Upper lobe of left lung (tissue), 6 donors: ENCODE measurements at regions not wholly inside any gene's neighbourhood (a gene's known extent, or its start where the extent isn't known, plus 50 kb on each side); places are given as distances from the start of the nearest gene placed in this dataset.

Experiments used
- ATAC-seq, 2 donors: fragments of 200-7000 bp; cut with Tn5 transposase; one replicate each; pipeline ENCODE4 v1.9.1; 2022; ENCODE audit warnings: mild to moderate bottlenecking in 2 of 2, moderate library complexity in 2 of 2; ENCODE audit not compliant: low FRiP score in 2 of 2
- DNase-seq, 2 donors: peaks; one replicate each; pipeline ENCODE4 v3.0.0-alpha.2; 2019 to 2020
- H3K27ac ChIP-seq, 4 donors: fragments of 200-600 bp; sonication (generic); one replicate each; pipeline ENCODE4 v1.5.1; 2016 to 2019
- H3K27me3 ChIP-seq, 4 donors: fragments of 200-600 bp; sonication (generic); one replicate each; pipeline ENCODE4 v1.5.1; 2017 to 2019
- H3K36me3 ChIP-seq, 4 donors: fragments of 200-600 bp; sonication (generic); one replicate each; pipeline ENCODE4 v1.5.1; 2016 to 2019
- H3K4me1 ChIP-seq, 4 donors: fragments of 200-600 bp; sonication (generic); one replicate each; pipeline ENCODE4 v1.5.1; 2018 to 2019
- H3K4me3 ChIP-seq, 4 donors: fragments of 200-600 bp; sonication (generic); one replicate each; pipeline ENCODE4 v1.5.1; 2017 to 2019; ENCODE audit warnings: mild to moderate bottlenecking in 2 of 4, moderate library complexity in 1 of 4
- H3K9me3 ChIP-seq, 4 donors: fragments of 200-600 bp; sonication (generic); one replicate each; pipeline ENCODE4 v1.5.1; 2018 to 2019
- EP300 ChIP-seq, 4 donors: sonication (generic); formaldehyde crosslinking; IDR thresholded peaks; one replicate each; pipeline ENCODE4 v1.5.1; 2017; ENCODE audit warnings: antibody characterized with exemption in 4 of 4, control low read depth in 2 of 4
- POLR2A ChIP-seq, 4 donors: fragments of 450-650 bp; IDR thresholded peaks; one replicate each; pipeline ENCODE4 v1.5.1; 2016 to 2017; ENCODE audit warnings: antibody characterized with exemption in 4 of 4, mild to moderate bottlenecking in 2 of 4
- POLR2AphosphoS5 ChIP-seq, 2 donors: sonication (generic); formaldehyde crosslinking; IDR thresholded peaks; one replicate each; pipeline ENCODE4 v1.5.1; 2017; ENCODE audit warnings: antibody characterized with exemption in 2 of 2
- WGBS, 2 donors: methylation state at CpG; one replicate each; pipeline ENCODE4 v1.1.5; 2017 to 2018; 5-methylcytosine and 5-hydroxymethylcytosine counted together
- TF ChIP-seq, protein P1 (sequence below), 6 experiments: fragments of 450-650 bp in 4 of 6; fragments of 200-600 bp in 2 of 6; sonication (generic) in 2 of 6; IDR thresholded peaks; one replicate each; pipeline ENCODE4 v1.5.1; 2016 to 2019; ENCODE audit warnings: antibody characterized with exemption in 6 of 6
- donor health status: DM: no; HTN: no; CAD: no; lungs with moderate emphysema.
- donor health status: DM: no; HTN: yes; CAD: no; lungs with severe emphysema.

DNA sequence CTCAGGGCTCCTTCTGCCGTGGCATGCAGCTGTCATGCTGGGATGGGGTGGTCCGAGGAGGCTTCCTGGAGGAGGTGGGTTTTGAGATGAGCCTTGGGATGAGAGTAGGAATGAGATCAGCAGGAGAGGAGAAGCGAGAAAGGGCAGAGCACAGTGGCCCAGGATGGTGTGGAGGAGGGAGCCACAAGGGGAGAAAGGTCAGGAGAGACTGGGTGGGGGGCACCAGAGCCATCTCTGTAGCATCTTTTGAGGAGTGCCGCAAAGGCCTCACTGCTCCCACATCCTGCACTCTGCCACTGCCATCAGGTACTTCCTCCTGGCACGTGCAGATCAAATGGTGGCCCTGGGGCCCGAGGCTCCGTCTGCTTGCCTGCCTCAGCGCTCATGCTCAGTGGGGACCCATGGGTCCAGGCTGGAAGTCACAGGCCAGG lies 150.2 kb downstream of the MACROH2A1 start:
- DNase-seq: peak in 1 of 2 donors; percentile 30
- no peak overlapping the region for H3K27ac ChIP-seq
- no peaks in the 10 kb centered on the region for H3K36me3 ChIP-seq
- 65 to 86% methylated on average over 4 to 8 of the region's 8 CpGs for WGBS, 2 donors
- no peaks in the 10 kb centered on the region for H3K27me3 ChIP-seq
- ATAC-seq: no peak
- H3K4me1 ChIP-seq: peaks cover 0 to 14% (median 13%) of the 10 kb centered on the region in 4 donors
- H3K4me3 ChIP-seq: no peak overlapping the region
- no peaks in the 10 kb centered on the region for H3K9me3 ChIP-seq
- TF ChIP-seq, protein P1, sequence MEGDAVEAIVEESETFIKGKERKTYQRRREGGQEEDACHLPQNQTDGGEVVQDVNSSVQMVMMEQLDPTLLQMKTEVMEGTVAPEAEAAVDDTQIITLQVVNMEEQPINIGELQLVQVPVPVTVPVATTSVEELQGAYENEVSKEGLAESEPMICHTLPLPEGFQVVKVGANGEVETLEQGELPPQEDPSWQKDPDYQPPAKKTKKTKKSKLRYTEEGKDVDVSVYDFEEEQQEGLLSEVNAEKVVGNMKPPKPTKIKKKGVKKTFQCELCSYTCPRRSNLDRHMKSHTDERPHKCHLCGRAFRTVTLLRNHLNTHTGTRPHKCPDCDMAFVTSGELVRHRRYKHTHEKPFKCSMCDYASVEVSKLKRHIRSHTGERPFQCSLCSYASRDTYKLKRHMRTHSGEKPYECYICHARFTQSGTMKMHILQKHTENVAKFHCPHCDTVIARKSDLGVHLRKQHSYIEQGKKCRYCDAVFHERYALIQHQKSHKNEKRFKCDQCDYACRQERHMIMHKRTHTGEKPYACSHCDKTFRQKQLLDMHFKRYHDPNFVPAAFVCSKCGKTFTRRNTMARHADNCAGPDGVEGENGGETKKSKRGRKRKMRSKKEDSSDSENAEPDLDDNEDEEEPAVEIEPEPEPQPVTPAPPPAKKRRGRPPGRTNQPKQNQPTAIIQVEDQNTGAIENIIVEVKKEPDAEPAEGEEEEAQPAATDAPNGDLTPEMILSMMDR (IDR thresholded peaks at IDR 0.05): no peak
- no peak for TF ChIP-seq POLR2A (IDR thresholded peaks at IDR 0.05)
- TF ChIP-seq EP300 (IDR thresholded peaks at IDR 0.05): no peak
- no peak for TF ChIP-seq POLR2AphosphoS5 (IDR thresholded peaks at IDR 0.05)

DNA sequence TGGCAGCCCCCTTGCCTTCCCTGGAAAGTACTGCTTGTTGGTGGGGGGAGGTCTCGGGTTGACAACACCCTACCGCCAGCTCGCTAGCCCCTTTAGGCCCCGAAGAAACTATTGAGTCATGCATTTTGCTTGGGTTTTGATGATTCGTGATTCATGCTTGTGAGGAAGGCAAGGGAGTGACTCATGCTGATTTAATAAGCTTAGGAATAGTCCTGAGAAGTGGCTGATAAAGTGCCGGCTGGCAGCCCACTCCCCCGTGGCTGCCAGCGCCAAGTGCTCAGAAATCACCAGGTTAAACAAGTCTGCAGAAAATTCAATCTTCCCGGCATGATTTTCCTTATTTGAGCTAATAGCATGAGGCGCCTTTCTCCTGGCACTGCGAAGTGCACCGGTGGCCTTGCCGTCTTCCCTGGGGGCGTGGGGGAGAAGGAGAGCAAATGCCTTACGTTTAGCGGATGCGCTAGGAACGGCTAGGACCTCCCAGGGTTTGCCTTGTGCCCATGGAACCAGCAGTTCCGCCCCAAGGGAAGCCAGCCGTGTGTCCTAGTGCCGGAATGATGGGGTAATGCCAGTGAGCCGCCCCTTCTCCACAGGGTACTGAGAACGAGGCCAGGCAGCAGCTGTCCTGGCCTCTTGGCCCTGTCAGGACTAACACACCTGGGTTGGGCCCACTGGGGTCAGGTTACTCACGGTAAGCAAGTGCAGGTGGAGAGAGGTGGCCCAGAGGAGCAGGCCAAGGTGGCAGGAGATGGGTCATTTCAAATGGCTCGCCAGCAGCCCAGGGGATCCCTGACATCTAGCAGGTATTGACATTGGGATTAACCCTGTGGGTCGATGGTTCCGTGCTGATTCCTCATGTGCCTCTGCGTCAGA lies 151.9 kb downstream of the MACROH2A1 start:
- H3K4me3 ChIP-seq: no peak overlapping the region
- ATAC-seq (peak; percentile 19 to 80), DNase-seq (peak; percentile 34 to 65)
- TF ChIP-seq POLR2A (IDR thresholded peaks at IDR 0.05) (no peak), POLR2AphosphoS5 (IDR thresholded peaks at IDR 0.05) (no peak), EP300 (IDR thresholded peaks at IDR 0.05) (no peak)
- TF ChIP-seq, protein P1 (IDR thresholded peaks at IDR 0.05): no peak
- peaks cover 2 to 19% (median 14%) of the 10 kb centered on the region in 4 donors for H3K4me1 ChIP-seq
- WGBS, 2 donors: 62 to 69% methylated on average over 21 to 28 of the region's 28 CpGs
- no peak overlapping the region for H3K27ac ChIP-seq
- H3K9me3 ChIP-seq: no peaks in the 10 kb centered on the region
- H3K36me3 ChIP-seq: no peaks in the 10 kb centered on the region
- no peaks in the 10 kb centered on the region for H3K27me3 ChIP-seq

DNA sequence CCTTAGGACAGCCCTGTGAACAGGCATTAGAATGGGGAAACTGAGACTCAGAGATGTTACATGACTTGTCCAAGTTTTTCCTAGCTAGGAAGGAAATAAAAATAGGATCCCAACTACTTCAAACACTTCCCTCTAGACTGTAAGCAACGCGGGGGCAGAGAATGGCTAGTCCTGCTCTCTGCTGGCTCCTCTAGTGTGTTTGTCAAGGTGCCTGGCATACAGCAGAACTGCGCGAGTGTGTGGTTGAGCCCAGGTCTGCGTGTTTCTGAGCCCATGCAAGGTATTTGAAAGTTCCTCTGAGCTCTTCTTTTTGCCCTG lies 152.5 kb downstream of the MACROH2A1 start:
- WGBS, 2 donors: 55 to 74% methylated on average over 3 to 5 of the region's 5 CpGs
- DNase-seq (no peak), ATAC-seq (peak; percentile 1)
- Histone ChIP-seq H3K4me3 (no peak overlapping the region), H3K4me1 (peaks cover 7 to 25% (median 18%) of the 10 kb centered on the region in 4 donors), H3K9me3 (no peaks in the 10 kb centered on the region), H3K27me3 (no peaks in the 10 kb centered on the region), H3K27ac (no peak overlapping the region), H3K36me3 (no peaks in the 10 kb centered on the region)
- TF ChIP-seq, protein P1 (IDR thresholded peaks at IDR 0.05): no peak
- TF ChIP-seq EP300 (IDR thresholded peaks at IDR 0.05) (no peak), POLR2AphosphoS5 (IDR thresholded peaks at IDR 0.05) (no peak), POLR2A (IDR thresholded peaks at IDR 0.05) (no peak)

DNA sequence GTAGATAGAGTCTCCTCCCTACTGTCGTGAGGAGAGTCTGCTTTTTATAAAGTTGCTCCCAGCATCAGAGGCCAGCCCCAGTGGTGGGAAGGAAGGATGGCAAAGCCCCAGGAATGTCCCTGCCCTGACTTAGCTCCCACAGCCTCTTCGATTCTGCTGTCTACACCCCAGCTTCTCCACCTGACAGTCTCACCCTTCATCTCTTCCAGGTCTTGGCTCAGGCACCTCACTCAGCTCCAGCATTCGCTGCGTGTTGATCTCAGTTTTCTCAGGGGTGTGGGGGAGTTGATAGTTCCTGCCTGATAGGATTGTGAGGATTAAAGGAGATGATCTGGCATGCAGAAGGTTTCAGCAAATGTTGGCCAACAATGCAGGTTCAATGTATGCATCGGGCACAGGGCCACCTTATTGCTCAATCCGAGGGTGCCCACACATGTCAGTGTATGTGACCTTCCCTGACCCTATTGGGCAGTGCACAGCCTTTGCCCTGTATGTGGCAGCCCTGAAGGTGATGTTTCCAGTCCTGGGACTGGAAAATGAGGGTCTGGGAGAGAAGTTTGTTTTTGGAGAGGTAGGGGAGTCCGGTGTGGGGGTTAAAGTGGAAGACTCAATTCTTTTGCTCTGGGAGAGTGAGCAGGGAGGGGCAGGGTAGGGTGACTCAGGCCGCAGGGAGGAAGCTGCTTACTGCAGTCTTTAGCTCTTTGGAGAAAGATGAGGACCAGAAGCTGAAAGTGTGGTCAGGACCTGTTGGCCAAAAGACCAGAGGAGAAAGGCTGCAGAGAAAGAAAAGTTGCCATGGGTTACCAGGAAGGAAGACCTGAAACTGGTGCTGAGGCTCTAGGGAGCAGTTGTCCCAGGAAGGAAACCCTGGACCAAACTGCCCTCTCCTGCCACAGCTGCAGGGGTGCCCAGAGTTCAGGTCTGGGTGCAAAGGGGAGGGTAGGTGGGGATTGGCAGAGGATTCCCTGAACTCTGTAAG lies 153.2 kb downstream of the MACROH2A1 start:
- WGBS, 2 donors: 73 to 82% methylated on average over 8 of the region's 8 CpGs
- no peak for TF ChIP-seq POLR2A (IDR thresholded peaks at IDR 0.05)
- no peak for TF ChIP-seq POLR2AphosphoS5 (IDR thresholded peaks at IDR 0.05)
- TF ChIP-seq EP300 (IDR thresholded peaks at IDR 0.05): no peak
- TF ChIP-seq, protein P1 (IDR thresholded peaks at IDR 0.05): no peak
- H3K4me3 ChIP-seq: no peak overlapping the region
- DNase-seq (no peak), ATAC-seq (peak in 1 of 2 donors; percentile 71)
- no peaks in the 10 kb centered on the region for H3K36me3 ChIP-seq
- peaks cover 7 to 26% (median 21%) of the 10 kb centered on the region in 4 donors for H3K4me1 ChIP-seq
- no peak overlapping the region for H3K27ac ChIP-seq
- H3K9me3 ChIP-seq: no peaks in the 10 kb centered on the region
- H3K27me3 ChIP-seq: no peaks in the 10 kb centered on the region
